Trophoblast cell (in vitro differentiated cells and primary cell): ENCODE measurements at regions not wholly inside any gene's neighbourhood (a gene's known extent, or its start where the extent isn't known, plus 50 kb on each side); places are given as distances from the start of the nearest gene placed in this dataset.

Source experiments
- DNase-seq, 2 donors: peaks; one replicate each; pipeline ENCODE4 v3.0.0-alpha.2; 2016
- H2AFZ ChIP-seq: 2 replicates; pipeline ENCODE4 v1.6.1; 2013; ENCODE audit warnings: low read length, moderate library complexity, mild to moderate bottlenecking; ENCODE audit not compliant: insufficient read depth, poor library complexity
- H2AK5ac ChIP-seq: 2 replicates; pipeline ENCODE4 v1.6.1; 2013; ENCODE audit warnings: mild to moderate bottlenecking, low read length
- H2BK120ac ChIP-seq: 2 replicates; pipeline ENCODE4 v1.6.1; 2013; ENCODE audit warnings: low read length, mild to moderate bottlenecking, moderate library complexity; ENCODE audit not compliant: insufficient read depth, poor library complexity
- H2BK12ac ChIP-seq: 2 replicates; pipeline ENCODE4 v1.6.1; 2013; ENCODE audit warnings: mild to moderate bottlenecking, low read length, moderate library complexity
- H2BK5ac ChIP-seq: 2 replicates; pipeline ENCODE4 v1.6.1; 2013; ENCODE audit warnings: low read length, low read depth, moderate library complexity, mild to moderate bottlenecking; ENCODE audit not compliant: poor library complexity
- H3K14ac ChIP-seq: 2 replicates; pipeline ENCODE4 v1.6.1; 2013; ENCODE audit warnings: mild to moderate bottlenecking, low read length
- H3K18ac ChIP-seq: 2 replicates; pipeline ENCODE4 v1.6.1; 2013; ENCODE audit warnings: mild to moderate bottlenecking, low read length
- H3K23ac ChIP-seq: 2 replicates; pipeline ENCODE4 v1.6.1; 2013; ENCODE audit warnings: low read length
- H3K27ac ChIP-seq: 2 replicates; pipeline ENCODE4 v1.5.1; 2013; ENCODE audit warnings: low read depth, mild to moderate bottlenecking, inconsistent platforms, low read length, moderate library complexity
- H3K27me3 ChIP-seq: 2 replicates; pipeline ENCODE4 v1.6.1; 2013; ENCODE audit warnings: inconsistent platforms, mild to moderate bottlenecking, low read length, moderate library complexity; ENCODE audit not compliant: insufficient read depth
- H3K36me3 ChIP-seq, 2 experiments: 1 replicate in 1 of 2; 2 replicates in 1 of 2; pipeline ENCODE4 v1.6.1; 2013; ENCODE audit warnings: low read length in 2 of 2, mild to moderate bottlenecking in 2 of 2, moderate library complexity in 1 of 2; ENCODE audit not compliant: insufficient read depth in 2 of 2, control insufficient read depth in 1 of 2
- H3K4ac ChIP-seq: 2 replicates; pipeline ENCODE4 v1.6.1; 2013; ENCODE audit warnings: low read depth, mild to moderate bottlenecking, low read length, moderate library complexity
- H3K4me1 ChIP-seq, 2 experiments: 1 replicate in 1 of 2; 2 replicates in 1 of 2; pipeline ENCODE4 v1.6.1; 2013; ENCODE audit warnings: low read length in 2 of 2, mild to moderate bottlenecking in 2 of 2, moderate library complexity in 1 of 2; ENCODE audit not compliant: insufficient read depth in 2 of 2, control insufficient read depth in 1 of 2
- H3K4me2 ChIP-seq: 2 replicates; pipeline ENCODE4 v1.6.1; 2013; ENCODE audit warnings: inconsistent platforms, mild to moderate bottlenecking, low read length, moderate library complexity
- H3K4me3 ChIP-seq: 2 replicates; pipeline ENCODE4 v1.5.1; 2013; ENCODE audit warnings: mild to moderate bottlenecking, low read depth, low read length, inconsistent platforms
- H3K79me1 ChIP-seq: one replicate; pipeline ENCODE4 v1.6.1; 2013; ENCODE audit warnings: low read length
- H3K79me2 ChIP-seq: 2 replicates; pipeline ENCODE4 v1.6.1; 2013; ENCODE audit warnings: low read length, mild to moderate bottlenecking; ENCODE audit not compliant: control insufficient read depth, insufficient read depth, poor library complexity
- H3K9ac ChIP-seq: 2 replicates; pipeline ENCODE4 v1.6.1; 2013; ENCODE audit warnings: mild to moderate bottlenecking, low read length
- H3K9me3 ChIP-seq: 2 replicates; pipeline ENCODE4 v1.6.1; 2013; ENCODE audit warnings: low read depth, mild to moderate bottlenecking, control low read depth, inconsistent platforms, low read length; ENCODE audit not compliant: insufficient read depth
- H4K12ac ChIP-seq: 2 replicates; pipeline ENCODE4 v1.6.1; 2013; ENCODE audit warnings: low read depth, mild to moderate bottlenecking, low read length, moderate library complexity
- H4K8ac ChIP-seq: 2 replicates; pipeline ENCODE4 v1.6.1; 2013; ENCODE audit warnings: low read depth, mild to moderate bottlenecking, low read length, moderate library complexity
- H4K91ac ChIP-seq: one replicate; pipeline ENCODE4 v1.6.1; 2013; ENCODE audit warnings: low read depth, mild to moderate bottlenecking, low read length, moderate library complexity
- WGBS: extraction: QIAGEN DNeasy Blood & Tissue Kit; methylation state at CpG from one replicate; pipeline ENCODE4 v1.1.7; 2013; ENCODE audit warnings: missing lambda C conversion rate; ENCODE audit not compliant: insufficient read length, insufficient coverage; ENCODE audit errors: extremely low coverage; 5-methylcytosine and 5-hydroxymethylcytosine counted together

GRCh38 chr5:172584638-172585037, 56.4 kb upstream of the NEURL1B start:
- Histone ChIP-seq H3K4ac (no peak overlapping the region), H3K36me3 (no peaks in the 10 kb centered on the region), H4K91ac (no peak overlapping the region), H2BK5ac (no peak overlapping the region), H3K23ac (no peak overlapping the region), H3K18ac (no peak overlapping the region), H3K27me3 (no peaks in the 10 kb centered on the region), H3K4me1 (no peaks in the 10 kb centered on the region), H3K4me3 (no peak overlapping the region), H4K12ac (no peak overlapping the region), H2BK12ac (no peak overlapping the region), H3K79me1 (no peaks in the 10 kb centered on the region), H2AK5ac (no peak overlapping the region), H2AFZ (no peak overlapping the region), H3K9me3 (peaks cover 2% of the 10 kb centered on the region), H3K14ac (no peak overlapping the region), H3K79me2 (no peaks in the 10 kb centered on the region), H4K8ac (no peak overlapping the region), H3K27ac (no peak overlapping the region), H3K4me2 (no peak overlapping the region), H2BK120ac (no peak overlapping the region), H3K9ac (no peak overlapping the region)
- DNase-seq, result no peak
- no CpG with 5 or more reads among the region's 8 CpGs for WGBS

DNA sequence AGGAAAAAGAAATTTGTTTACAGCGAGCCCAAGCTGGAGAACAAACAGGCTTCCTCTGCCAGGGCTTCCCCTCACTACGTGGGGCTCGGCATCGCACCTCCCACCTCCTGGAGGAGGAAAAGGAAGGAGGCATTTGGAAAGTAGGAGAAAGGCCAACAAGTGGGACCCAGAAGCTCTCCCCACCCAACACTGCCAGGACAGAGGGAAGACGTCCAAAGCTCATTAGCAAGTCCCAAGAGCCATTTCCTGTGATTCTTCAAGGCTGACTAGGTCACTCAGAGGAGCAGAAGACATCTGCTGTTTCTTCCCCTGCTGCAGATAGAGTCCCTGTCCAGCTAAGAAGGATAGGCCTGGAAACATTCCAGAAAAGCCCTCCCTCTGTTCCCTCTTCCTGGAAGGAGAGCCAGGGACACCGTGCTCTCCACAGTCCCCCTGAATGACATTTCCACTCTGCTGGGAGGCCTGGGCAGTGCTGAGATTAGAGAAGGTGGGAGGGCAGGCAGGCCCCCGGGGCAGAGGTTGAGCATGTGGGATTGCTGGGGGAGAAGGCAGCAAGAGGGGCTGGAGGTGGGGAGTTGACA, 57.0 kb upstream of the NEURL1B start:
- Histone ChIP-seq H3K79me1 (no peaks in the 10 kb centered on the region), H3K4me1 (no peaks in the 10 kb centered on the region), H2BK12ac (no peak overlapping the region), H3K36me3 (no peaks in the 10 kb centered on the region), H2AFZ (no peak overlapping the region), H3K4ac (no peak overlapping the region), H3K9me3 (peaks cover 2% of the 10 kb centered on the region), H3K79me2 (no peaks in the 10 kb centered on the region), H4K12ac (no peak overlapping the region), H4K91ac (no peak overlapping the region), H3K4me2 (no peak overlapping the region), H3K27ac (no peak overlapping the region), H4K8ac (no peak overlapping the region), H3K14ac (no peak overlapping the region), H3K27me3 (no peaks in the 10 kb centered on the region), H3K18ac (no peak overlapping the region), H2AK5ac (no peak overlapping the region), H2BK120ac (no peak overlapping the region), H3K4me3 (no peak overlapping the region), H2BK5ac (no peak overlapping the region), H3K9ac (no peak overlapping the region), H3K23ac (no peak overlapping the region)
- DNase-seq, result no peak
- WGBS, result no CpG with 5 or more reads among the region's 7 CpGs

GRCh38 chr5:172582940-172583339, 58.1 kb upstream of the NEURL1B start:
- H3K9ac ChIP-seq, result no peak overlapping the region
- H2BK5ac ChIP-seq, result no peak overlapping the region
- H3K79me2 ChIP-seq, result no peaks in the 10 kb centered on the region
- H3K27ac ChIP-seq, result no peak overlapping the region
- no peak overlapping the region for H2BK120ac ChIP-seq
- H3K27me3 ChIP-seq, result no peaks in the 10 kb centered on the region
- H3K9me3 ChIP-seq, result peaks cover 4% of the 10 kb centered on the region
- no peak overlapping the region for H2BK12ac ChIP-seq
- no peak overlapping the region for H4K12ac ChIP-seq
- H3K4me2 ChIP-seq, result no peak overlapping the region
- no peak overlapping the region for H4K8ac ChIP-seq
- no peak overlapping the region for H3K14ac ChIP-seq
- H3K4ac ChIP-seq, result no peak overlapping the region
- no peak overlapping the region for H2AK5ac ChIP-seq
- DNase-seq, result no peak
- no CpG with 5 or more reads among the region's 6 CpGs for WGBS
- H4K91ac ChIP-seq, result no peak overlapping the region
- H3K18ac ChIP-seq, result no peak overlapping the region
- no peaks in the 10 kb centered on the region for H3K79me1 ChIP-seq
- H3K4me1 ChIP-seq, result no peaks in the 10 kb centered on the region
- H3K23ac ChIP-seq, result no peak overlapping the region
- no peaks in the 10 kb centered on the region for H3K36me3 ChIP-seq
- H2AFZ ChIP-seq, result no peak overlapping the region
- no peak overlapping the region for H3K4me3 ChIP-seq

- Histone ChIP-seq H3K27me3 (no peaks in the 10 kb centered on the region), H3K4me2 (no peak overlapping the region), H3K79me1 (no peaks in the 10 kb centered on the region), H3K9me3 (peaks cover 4% of the 10 kb centered on the region), H4K8ac (no peak overlapping the region), H3K23ac (no peak overlapping the region), H2AK5ac (no peak overlapping the region), H2BK120ac (no peak overlapping the region), H3K4me3 (no peak overlapping the region), H2BK12ac (no peak overlapping the region), H3K18ac (no peak overlapping the region), H3K4me1 (no peaks in the 10 kb centered on the region), H3K36me3 (no peaks in the 10 kb centered on the region), H3K14ac (no peak overlapping the region), H3K27ac (no peak overlapping the region), H3K4ac (no peak overlapping the region), H2AFZ (no peak overlapping the region), H4K12ac (no peak overlapping the region), H3K9ac (no peak overlapping the region), H3K79me2 (no peaks in the 10 kb centered on the region), H2BK5ac (no peak overlapping the region), H4K91ac (no peak overlapping the region)
- no peak for DNase-seq
- no CpG with 5 or more reads among the region's 4 CpGs for WGBS
Measured at GRCh38 chr5:172581315-172581714, 59.7 kb upstream of the NEURL1B start.
